Keratinocyte (primary cell): ENCODE measurements at regions not wholly inside any gene's neighbourhood (a gene's known extent, or its start where the extent isn't known, plus 50 kb on each side); places are given as distances from the start of the nearest gene placed in this dataset.

Experiments used
- DNase-seq: peaks from one replicate; pipeline ENCODE4 v3.0.0-alpha.2; 2011; ENCODE audit warnings: low read depth, missing footprints, low spot score
- FAIRE-seq: peaks from 2 replicates; lab custom pipeline; 2011; peaks lifted over from hg19 to GRCh38; lab: Jason Lieb, UNC
- H2AFZ ChIP-seq: 2 replicates; pipeline ENCODE4 v1.6.0; 2012; ENCODE audit warnings: low read length, control low read depth, inconsistent platforms; ENCODE audit not compliant: control insufficient read depth
- H3K27ac ChIP-seq: 2 replicates; pipeline ENCODE4 v1.5.1; 2011; ENCODE audit warnings: low read length; ENCODE audit not compliant: control insufficient read depth, insufficient read depth
- H3K27me3 ChIP-seq: 3 replicates; pipeline ENCODE4 v1.6.0; 2011; ENCODE audit warnings: low read length; ENCODE audit not compliant: control insufficient read depth, insufficient read depth; ENCODE audit errors: extremely low read depth
- H3K36me3 ChIP-seq, 2 experiments: 2 replicates in 1 of 2; 3 replicates in 1 of 2; pipeline ENCODE4 v1.5.1; 2011; ENCODE audit warnings: low read length in 2 of 2, mild to moderate bottlenecking in 1 of 2; ENCODE audit not compliant: control insufficient read depth in 2 of 2, insufficient read depth in 2 of 2; ENCODE audit errors: extremely low read depth in 1 of 2
- H3K4me1 ChIP-seq: 3 replicates; pipeline ENCODE4 v1.5.1; 2011; ENCODE audit warnings: low read length; ENCODE audit not compliant: control insufficient read depth, insufficient read depth; ENCODE audit errors: extremely low read depth
- H3K4me2 ChIP-seq: 3 replicates; pipeline ENCODE4 v1.6.0; 2011; ENCODE audit warnings: low read depth, low read length; ENCODE audit not compliant: control insufficient read depth, insufficient read depth; ENCODE audit errors: extremely low read depth
- H3K4me3 ChIP-seq, 3 experiments: fragments of 200-600 bp in 1 of 3; sonication (generic) in 1 of 3; 2 replicates in 2 of 3; 3 replicates in 1 of 3; pipeline ENCODE4 v1.5.1; 2011 to 2016; ENCODE audit warnings: low read length in 3 of 3, mild to moderate bottlenecking in 3 of 3, control low read depth in 2 of 3, inconsistent platforms in 1 of 3, low read depth in 1 of 3, mixed read lengths in 1 of 3, mixed run types in 1 of 3, moderate library complexity in 1 of 3; ENCODE audit not compliant: control insufficient read depth in 2 of 3, insufficient read depth in 2 of 3; ENCODE audit errors: extremely low read depth in 1 of 3
- H3K79me2 ChIP-seq: 2 replicates; pipeline ENCODE4 v1.6.0; 2012; ENCODE audit warnings: low read length; ENCODE audit not compliant: control insufficient read depth, insufficient read depth
- H3K9ac ChIP-seq: 3 replicates; pipeline ENCODE4 v1.6.0; 2011; ENCODE audit warnings: low read length; ENCODE audit not compliant: control insufficient read depth, insufficient read depth; ENCODE audit errors: extremely low read depth
- H3K9me1 ChIP-seq: 3 replicates; pipeline ENCODE4 v1.6.0; 2011; ENCODE audit warnings: low read length; ENCODE audit not compliant: control insufficient read depth, insufficient read depth; ENCODE audit errors: extremely low read depth
- H3K9me3 ChIP-seq: 2 replicates; pipeline ENCODE4 v1.5.1; 2012; ENCODE audit warnings: low read depth, low read length; ENCODE audit not compliant: control insufficient read depth
- H4K20me1 ChIP-seq: 3 replicates; pipeline ENCODE4 v1.6.0; 2011; ENCODE audit warnings: low read length; ENCODE audit not compliant: control insufficient read depth, insufficient read depth; ENCODE audit errors: extremely low read depth
- EZH2 ChIP-seq: IDR thresholded peaks from one replicate; pipeline ENCODE4 v1.6.1; 2012; ENCODE audit warnings: inconsistent platforms, mild to moderate bottlenecking, low read length, moderate library complexity
- dilution Hi-C: fragments of 300-500 bp; cut with MboI; formaldehyde crosslinking; loops from one replicate; pipeline ENCODE4 v1.7.0; 2020; ENCODE audit warnings: low sequenced_read_pairs; ENCODE audit not compliant: extremely low pct_ligation_motif_present
- TF ChIP-seq, protein P1 (sequence below), 3 experiments: IDR thresholded peaks in 1 of 3; conservative IDR thresholded peaks in 1 of 3; optimal IDR thresholded peaks in 1 of 3; 2 replicates in 2 of 3; 3 replicates in 1 of 3; pipeline versions ENCODE3 to v1.5.1; 2011; ENCODE audit warnings: low read length in 3 of 3, mild to moderate bottlenecking in 3 of 3, moderate library complexity in 2 of 3, control low read depth in 1 of 3, inconsistent platforms in 1 of 3; ENCODE audit not compliant: insufficient read depth in 2 of 3; ENCODE audit errors: extremely low read depth in 1 of 3

DNA sequence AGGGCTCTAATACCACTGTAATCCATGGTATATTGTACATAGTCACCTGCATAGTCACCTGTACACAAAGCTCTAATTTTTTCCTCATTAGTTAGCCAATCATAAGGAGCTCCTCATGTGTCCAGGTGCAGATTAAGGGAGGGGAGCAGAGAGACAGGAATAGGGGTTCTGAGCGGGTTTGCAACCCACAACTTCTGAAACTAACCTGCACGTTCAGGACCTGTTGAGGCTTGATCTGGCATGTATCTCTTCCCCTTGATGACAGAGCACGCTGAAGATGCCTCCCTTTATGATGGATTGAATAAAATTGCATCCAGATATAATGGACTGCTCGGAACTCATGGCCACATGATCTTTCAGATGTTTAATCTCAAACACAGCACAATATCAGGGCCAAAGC, 144.0 kb upstream of the PRNP start:
- Histone ChIP-seq H3K27me3 (no peaks in the 10 kb centered on the region), H3K9me1 (no peaks in the 10 kb centered on the region), H3K4me2 (peak overlapping the region; percentile 27), H2AFZ (no peak overlapping the region), H3K4me3 (no peak overlapping the region), H3K9me3 (no peaks in the 10 kb centered on the region), H3K4me1 (peaks cover 24% of the 10 kb centered on the region), H4K20me1 (no peaks in the 10 kb centered on the region), H3K79me2 (no peaks in the 10 kb centered on the region), H3K27ac (no peak overlapping the region), H3K36me3 (no peaks in the 10 kb centered on the region), H3K9ac (no peak overlapping the region)
- peak; percentile 57 for DNase-seq
- dilution Hi-C loops = no loop called here
- FAIRE-seq = peak; percentile 93
- no peak for TF ChIP-seq EZH2
- TF ChIP-seq, protein P1, sequence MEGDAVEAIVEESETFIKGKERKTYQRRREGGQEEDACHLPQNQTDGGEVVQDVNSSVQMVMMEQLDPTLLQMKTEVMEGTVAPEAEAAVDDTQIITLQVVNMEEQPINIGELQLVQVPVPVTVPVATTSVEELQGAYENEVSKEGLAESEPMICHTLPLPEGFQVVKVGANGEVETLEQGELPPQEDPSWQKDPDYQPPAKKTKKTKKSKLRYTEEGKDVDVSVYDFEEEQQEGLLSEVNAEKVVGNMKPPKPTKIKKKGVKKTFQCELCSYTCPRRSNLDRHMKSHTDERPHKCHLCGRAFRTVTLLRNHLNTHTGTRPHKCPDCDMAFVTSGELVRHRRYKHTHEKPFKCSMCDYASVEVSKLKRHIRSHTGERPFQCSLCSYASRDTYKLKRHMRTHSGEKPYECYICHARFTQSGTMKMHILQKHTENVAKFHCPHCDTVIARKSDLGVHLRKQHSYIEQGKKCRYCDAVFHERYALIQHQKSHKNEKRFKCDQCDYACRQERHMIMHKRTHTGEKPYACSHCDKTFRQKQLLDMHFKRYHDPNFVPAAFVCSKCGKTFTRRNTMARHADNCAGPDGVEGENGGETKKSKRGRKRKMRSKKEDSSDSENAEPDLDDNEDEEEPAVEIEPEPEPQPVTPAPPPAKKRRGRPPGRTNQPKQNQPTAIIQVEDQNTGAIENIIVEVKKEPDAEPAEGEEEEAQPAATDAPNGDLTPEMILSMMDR (optimal IDR thresholded peaks at IDR 0.05 in 1 of 3, IDR thresholded peaks at IDR 0.05 in 1 of 3, conservative IDR thresholded peaks at IDR 0.05 in 1 of 3; ENCODE audit: extremely low read depth in 1 of 3, insufficient read depth in 2 of 3, low read length in 3 of 3) = no peak

DNA sequence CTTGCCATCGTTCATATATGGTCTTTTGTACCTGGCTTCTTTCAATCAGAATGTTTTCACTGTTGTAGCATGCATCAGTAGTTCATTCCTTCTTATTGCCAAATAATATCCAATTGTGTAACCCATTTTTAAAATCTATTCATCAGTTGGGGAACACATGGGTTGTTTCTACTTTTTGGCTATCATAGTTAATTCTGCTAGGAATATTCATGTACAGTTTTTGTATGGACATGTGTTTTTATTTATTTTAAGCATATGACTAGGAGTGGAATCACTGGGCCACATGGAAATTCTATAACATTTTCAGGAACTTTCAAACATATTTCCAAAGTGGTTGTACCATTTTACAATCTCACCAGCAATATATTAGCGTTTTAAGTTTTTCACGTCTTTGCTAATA, 151.9 kb upstream of the PRNP start:
- FAIRE-seq (no peak), DNase-seq (no peak)
- Histone ChIP-seq H3K9ac (no peak overlapping the region), H3K27me3 (no peaks in the 10 kb centered on the region), H3K9me3 (no peaks in the 10 kb centered on the region), H2AFZ (no peak overlapping the region), H3K4me3 (no peak overlapping the region), H3K4me2 (no peak overlapping the region), H3K27ac (no peak overlapping the region), H3K79me2 (no peaks in the 10 kb centered on the region), H3K9me1 (no peaks in the 10 kb centered on the region), H3K4me1 (no peaks in the 10 kb centered on the region), H3K36me3 (no peaks in the 10 kb centered on the region), H4K20me1 (no peaks in the 10 kb centered on the region)
- TF ChIP-seq, protein P1 (optimal IDR thresholded peaks at IDR 0.05 in 1 of 3, IDR thresholded peaks at IDR 0.05 in 1 of 3, conservative IDR thresholded peaks at IDR 0.05 in 1 of 3; ENCODE audit: extremely low read depth in 1 of 3, insufficient read depth in 2 of 3, low read length in 3 of 3) = no peak
- TF ChIP-seq EZH2 = no peak
- dilution Hi-C loops = no loop called here
